Muscle of leg (tissue), 3 donors: ENCODE measurements at regions not wholly inside any gene's neighbourhood (a gene's known extent, or its start where the extent isn't known, plus 50 kb on each side); places are given as distances from the start of the nearest gene placed in this dataset.
"Not testable (repeated sequence)": the region's sequence is repeated elsewhere in the genome, so short reads cannot be mapped to it uniquely, and the experiment has no call there.

Source experiments
- DNase-seq: peaks from one replicate; pipeline ENCODE4 v3.0.0; 2013
- H3K27ac ChIP-seq: one replicate; pipeline ENCODE4 v1.5.1; 2013; ENCODE audit warnings: mild to moderate bottlenecking, low read length, control low read depth
- H3K27me3 ChIP-seq: one replicate; pipeline ENCODE4 v1.6.1; 2013; ENCODE audit warnings: low read length; ENCODE audit not compliant: control insufficient read depth, insufficient read depth
- H3K36me3 ChIP-seq: one replicate; pipeline ENCODE4 v1.6.1; 2013; ENCODE audit warnings: low read length; ENCODE audit not compliant: control insufficient read depth, insufficient read depth
- H3K4me1 ChIP-seq: one replicate; pipeline ENCODE4 v1.6.1; 2013; ENCODE audit warnings: low read length; ENCODE audit not compliant: control insufficient read depth, insufficient read depth
- H3K4me3 ChIP-seq: one replicate; pipeline ENCODE4 v1.5.1; 2013; ENCODE audit warnings: low read length, control low read depth
- H3K9me3 ChIP-seq: replicated peaks from 2 replicates; pipeline ENCODE4 v1.6.1; 2013; ENCODE audit warnings: low read depth, low read length; ENCODE audit not compliant: control insufficient read depth
- WGBS: methylation state at CpG from one replicate; pipeline ENCODE4 v1.1.5; 2013; ENCODE audit warnings: missing lambda C conversion rate; ENCODE audit not compliant: insufficient coverage; 5-methylcytosine and 5-hydroxymethylcytosine counted together

- H3K9me3 ChIP-seq = no peaks in the 10 kb centered on the region
- H3K27me3 ChIP-seq = no peaks in the 10 kb centered on the region
- 100% methylated on average over 1 of the region's 2 CpGs for WGBS
- H3K4me3 ChIP-seq = no peak overlapping the region
- H3K27ac ChIP-seq = no peak overlapping the region
- DNase-seq = no peak
- no peaks in the 10 kb centered on the region for H3K36me3 ChIP-seq
- H3K4me1 ChIP-seq = no peaks in the 10 kb centered on the region
Observed at GRCh38 chr12:83505586-83505985, 818.9 kb downstream of the TMTC2 start.

DNA sequence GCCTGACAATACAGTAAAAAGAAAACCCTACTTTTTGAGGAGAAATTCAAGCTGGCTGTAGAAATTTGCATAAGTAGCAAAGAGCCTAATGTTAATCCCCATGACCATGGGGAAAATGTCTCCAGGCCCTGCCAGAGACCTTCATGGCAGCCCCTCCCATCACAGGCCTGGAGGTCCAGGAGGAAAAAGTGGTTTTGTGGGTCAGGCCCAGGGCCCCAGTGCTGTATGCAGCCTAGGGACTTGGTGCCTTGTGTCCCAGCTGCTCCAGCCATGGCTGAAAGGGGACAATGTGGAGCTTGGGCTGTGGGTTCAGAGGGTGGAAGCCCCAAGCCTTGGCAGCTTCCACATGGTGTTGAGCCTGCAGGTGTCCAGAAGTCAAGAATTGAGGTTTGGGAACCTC, 813.2 kb downstream of the TMTC2 start:
- H3K4me3 ChIP-seq, H3K9me3 ChIP-seq, H3K4me1 ChIP-seq, H3K27me3 ChIP-seq, DNase-seq, H3K27ac ChIP-seq, H3K36me3 ChIP-seq: not testable (repeated sequence)

GRCh38 chr12:83477696-83478095, 791.0 kb downstream of the TMTC2 start:
- Histone ChIP-seq H3K27ac (no peak overlapping the region), H3K27me3 (no peaks in the 10 kb centered on the region), H3K4me1 (no peaks in the 10 kb centered on the region), H3K36me3 (no peaks in the 10 kb centered on the region), H3K4me3 (no peak overlapping the region), H3K9me3 (no peaks in the 10 kb centered on the region)
- no CpG with 5 or more reads among the region's 4 CpGs for WGBS
- peak; percentile 20 for DNase-seq

- peak; percentile 77 for DNase-seq
- no peaks in the 10 kb centered on the region for H3K27me3 ChIP-seq
- WGBS = no CpG with 5 or more reads among the region's 2 CpGs
- H3K27ac ChIP-seq = no peak overlapping the region
- no peaks in the 10 kb centered on the region for H3K9me3 ChIP-seq
- no peaks in the 10 kb centered on the region for H3K4me1 ChIP-seq
- no peak overlapping the region for H3K4me3 ChIP-seq
- no peaks in the 10 kb centered on the region for H3K36me3 ChIP-seq
Observed at GRCh38 chr12:83476695-83477690, 790.3 kb downstream of the TMTC2 start.

GRCh38 chr12:83476006-83476405, 789.3 kb downstream of the TMTC2 start:
- WGBS = no CpG with 5 or more reads among the region's 1 CpG
- Histone ChIP-seq H3K27ac (no peak overlapping the region), H3K36me3 (no peaks in the 10 kb centered on the region), H3K27me3 (no peaks in the 10 kb centered on the region), H3K9me3 (no peaks in the 10 kb centered on the region), H3K4me1 (no peaks in the 10 kb centered on the region), H3K4me3 (no peak overlapping the region)
- no peak for DNase-seq

DNA sequence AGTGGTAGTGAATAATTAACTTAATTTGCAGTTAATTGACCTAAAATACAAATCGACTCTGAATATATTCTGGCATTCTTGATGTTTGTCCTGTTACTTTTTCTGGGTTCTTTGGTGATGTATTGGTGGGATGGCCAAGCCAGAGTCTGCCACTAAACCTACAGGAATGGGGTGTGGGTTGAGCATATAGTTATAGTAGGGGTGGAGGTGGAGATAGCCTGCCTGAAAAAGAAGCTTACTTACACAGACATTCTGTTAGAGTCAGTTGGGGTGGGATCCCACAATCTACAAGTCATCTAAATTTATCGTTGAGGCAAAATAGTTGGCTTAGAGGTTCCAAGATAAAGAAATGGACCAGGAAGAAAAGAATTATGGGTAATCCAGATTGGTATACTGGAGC, 787.7 kb downstream of the TMTC2 start:
- Histone ChIP-seq H3K4me3 (no peak overlapping the region), H3K36me3 (no peaks in the 10 kb centered on the region), H3K4me1 (no peaks in the 10 kb centered on the region), H3K27me3 (no peaks in the 10 kb centered on the region), H3K27ac (no peak overlapping the region), H3K9me3 (no peaks in the 10 kb centered on the region)
- DNase-seq = no peak
- no CpG with 5 or more reads among the region's 2 CpGs for WGBS

GRCh38 chr12:83473408-83474095, 786.8 kb downstream of the TMTC2 start:
- WGBS = no CpG with 5 or more reads among the region's 3 CpGs
- Histone ChIP-seq H3K9me3 (no peaks in the 10 kb centered on the region), H3K27ac (no peak overlapping the region), H3K4me3 (no peak overlapping the region), H3K27me3 (no peaks in the 10 kb centered on the region), H3K4me1 (no peaks in the 10 kb centered on the region), H3K36me3 (no peaks in the 10 kb centered on the region)
- DNase-seq = no peak

DNA sequence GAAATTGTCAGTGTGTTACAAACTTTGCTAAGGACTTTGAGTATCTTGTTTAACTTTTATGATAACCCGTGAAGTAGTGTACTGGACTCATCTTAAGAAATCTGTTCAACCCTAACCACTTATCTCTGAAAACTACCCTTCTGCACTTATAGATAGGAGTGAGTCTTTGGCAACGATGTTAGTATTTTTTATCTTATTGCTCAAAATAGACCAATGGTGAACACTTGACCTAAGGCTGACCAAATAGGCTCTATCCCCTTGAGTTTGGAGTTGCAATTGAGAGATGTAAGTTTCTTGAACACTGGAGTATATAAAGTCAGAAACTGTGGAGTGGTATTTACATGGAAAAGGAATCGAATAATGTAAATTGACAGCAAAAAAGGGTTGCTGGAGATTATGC, 786.1 kb downstream of the TMTC2 start:
- no peaks in the 10 kb centered on the region for H3K27me3 ChIP-seq
- no peaks in the 10 kb centered on the region for H3K4me1 ChIP-seq
- H3K9me3 ChIP-seq = no peaks in the 10 kb centered on the region
- no peaks in the 10 kb centered on the region for H3K36me3 ChIP-seq
- no peak overlapping the region for H3K4me3 ChIP-seq
- no peak overlapping the region for H3K27ac ChIP-seq
- no peak for DNase-seq
- WGBS = 86% methylated on average over 1 of the region's 3 CpGs

GRCh38 chr12:83472350-83472749, 785.6 kb downstream of the TMTC2 start:
- Histone ChIP-seq H3K36me3 (no peaks in the 10 kb centered on the region), H3K9me3 (no peaks in the 10 kb centered on the region), H3K4me1 (no peaks in the 10 kb centered on the region), H3K4me3 (no peak overlapping the region), H3K27ac (no peak overlapping the region), H3K27me3 (no peaks in the 10 kb centered on the region)
- DNase-seq = no peak
- 100% methylated on average over 1 of the region's 4 CpGs for whole genome bisulfite sequencing

DNA sequence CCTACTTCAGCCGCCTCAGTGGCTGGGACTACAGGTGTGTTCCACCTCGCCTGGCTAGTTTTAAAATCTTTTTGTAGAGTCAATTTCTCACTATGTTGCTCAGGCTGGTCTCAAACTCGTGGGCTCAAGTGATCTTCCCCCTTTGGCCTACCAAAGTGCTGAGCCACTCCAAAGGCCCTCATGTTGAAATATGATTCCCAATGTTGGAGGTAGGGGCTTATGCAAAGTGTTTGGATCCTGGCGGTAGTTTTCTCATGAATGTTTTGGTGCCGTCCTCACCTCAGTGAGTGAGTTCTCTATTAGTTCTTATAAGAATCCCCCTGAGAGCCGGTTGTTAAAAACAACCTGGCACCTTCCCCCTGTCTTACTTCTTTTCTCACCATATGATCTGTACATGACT, 784.6 kb downstream of the TMTC2 start:
- no CpG with 5 or more reads among the region's 6 CpGs for WGBS
- H3K4me3 ChIP-seq = no peak overlapping the region

More for the DNA sequence above, 784.6 kb downstream of the TMTC2 start:
- no peak overlapping the region for H3K27ac ChIP-seq
- no peak for DNase-seq
- no peaks in the 10 kb centered on the region for H3K36me3 ChIP-seq
- no peaks in the 10 kb centered on the region for H3K27me3 ChIP-seq
- H3K9me3 ChIP-seq = no peaks in the 10 kb centered on the region
- no peaks in the 10 kb centered on the region for H3K4me1 ChIP-seq
